PC-9 (cell line): ENCODE measurements at regions not wholly inside any gene's neighbourhood (a gene's known extent, or its start where the extent isn't known, plus 50 kb on each side); places are given as distances from the start of the nearest gene placed in this dataset.

Experiments
- BruUV-seq: library from RNA; stranded (reverse); fragments of 400-500 nt; replicated peaks from 2 replicates; lab custom pipeline; 2021; lab: Mats Ljungman, UMichigan
- CTCF ChIA-PET: fragments of 300-600 bp; sonication (Branson Sonifier 250); formaldehyde crosslinking; loops from one replicate; lab custom pipeline; 2022; ENCODE audit warnings: antibody characterized with exemption; lab: Charles Lee
- POLR2A ChIA-PET: fragments of 300-600 bp; sonication (Branson Sonifier 250); formaldehyde crosslinking; loops from one replicate; lab custom pipeline; 2022; ENCODE audit warnings: antibody characterized with exemption; ENCODE audit not compliant: unreplicated experiment; lab: Charles Lee
- DNase-seq, 2 experiments: peaks; one replicate each; pipeline versions ENCODE4 v3.0.0 to v3.0.0-alpha.2; 2015 to 2022; ENCODE audit warnings: mixed read lengths in 1 of 2
- H2AFZ ChIP-seq: fragments of 200-600 bp; sonication (generic); 2 replicates; pipeline ENCODE4 v1.8.1; 2017; ENCODE audit warnings: antibody characterized with exemption
- H3F3A ChIP-seq: fragments of 200-600 bp; sonication (generic); 2 replicates; pipeline ENCODE4 v1.8.1; 2017; ENCODE audit warnings: antibody characterized with exemption, mild to moderate bottlenecking, low read depth; ENCODE audit not compliant: insufficient read depth
- H3K27ac ChIP-seq: fragments of 200-600 bp; sonication (generic); 2 replicates; pipeline ENCODE4 v1.6.1; 2016; ENCODE audit warnings: mixed run types
- H3K27me3 ChIP-seq: fragments of 200-600 bp; sonication (generic); 2 replicates; pipeline ENCODE4 v1.6.1; 2016; ENCODE audit warnings: low read depth, mixed run types; ENCODE audit not compliant: insufficient read depth
- H3K36me3 ChIP-seq: fragments of 200-600 bp; sonication (generic); 2 replicates; pipeline ENCODE4 v1.6.1; 2016; ENCODE audit warnings: low read depth, mixed run types
- H3K4me1 ChIP-seq: fragments of 200-600 bp; sonication (generic); replicated peaks from 2 replicates; pipeline ENCODE4 v1.6.1; 2016; ENCODE audit warnings: mixed run types; ENCODE audit not compliant: insufficient read depth
- H3K4me2 ChIP-seq: fragments of 200-600 bp; sonication (generic); 2 replicates; pipeline ENCODE4 v1.6.1; 2017; ENCODE audit warnings: mixed run types
- H3K4me3 ChIP-seq: fragments of 200-600 bp; sonication (generic); 2 replicates; pipeline ENCODE4 v1.6.1; 2016; ENCODE audit warnings: mixed run types
- H3K79me2 ChIP-seq: fragments of 200-600 bp; sonication (generic); 2 replicates; pipeline ENCODE4 v1.6.1; 2017; ENCODE audit warnings: low read depth, mixed run types
- H3K9me2 ChIP-seq: fragments of 200-600 bp; sonication (generic); 2 replicates; pipeline ENCODE4 v1.8.1; 2017; ENCODE audit warnings: mild to moderate bottlenecking; ENCODE audit not compliant: insufficient read depth
- H3K9me3 ChIP-seq: fragments of 200-600 bp; sonication (generic); 2 replicates; pipeline ENCODE4 v1.8.1; 2016; ENCODE audit warnings: low read depth; ENCODE audit not compliant: insufficient read depth
- H4K20me1 ChIP-seq: fragments of 200-600 bp; sonication (generic); 2 replicates; pipeline ENCODE4 v1.8.1; 2017; ENCODE audit not compliant: insufficient read depth
- EZH2 ChIP-seq: fragments of 200-600 bp; sonication (generic); IDR thresholded peaks from 2 replicates; pipeline ENCODE4 v1.8.0; 2017; ENCODE audit warnings: antibody characterized with exemption, low read depth
- intact Hi-C: fragments of 100-400 bp; cut with micrococcal nuclease; formaldehyde crosslinking; loops from one replicate; pipeline ENCODE4 v1.10.0; 2022; ENCODE audit not compliant: unreplicated experiment
- TF ChIP-seq, protein P1 (sequence below): fragments of 200-600 bp; sonication (generic); conservative IDR thresholded peaks from 2 replicates; pipeline ENCODE4 v1.6.1; 2017; ENCODE audit warnings: mixed run types, antibody characterized with exemption, mild to moderate bottlenecking, moderate library complexity

DNA sequence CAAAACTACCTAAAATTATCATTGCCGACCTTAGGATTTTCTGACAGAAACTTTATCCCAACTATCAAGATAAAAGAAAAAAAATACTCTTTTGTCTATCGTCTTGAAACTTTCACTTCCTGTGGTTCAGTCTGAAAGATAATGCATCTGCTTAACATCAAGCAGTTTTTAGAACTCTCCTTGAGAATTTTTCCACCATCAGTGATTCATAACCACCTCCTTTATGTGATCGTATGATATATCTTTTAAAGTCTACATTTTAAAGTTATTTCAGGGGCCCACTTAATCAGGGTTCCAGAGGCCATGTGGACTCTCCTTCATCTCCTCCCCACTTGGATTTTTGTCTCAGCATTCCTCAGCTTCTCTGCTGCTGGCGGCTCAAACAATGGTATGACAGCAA lies 272.8 kb upstream of the TENM3 start:
- no peak for DNase-seq
- no TSS peak for BruUV-seq
- H3K4me1 ChIP-seq, result no peaks in the 10 kb centered on the region
- no peaks in the 10 kb centered on the region for H3K9me2 ChIP-seq
- ChIA-PET POLR2A (no interaction called here), CTCF (no interaction called here)
- H3K27ac ChIP-seq, result no peak overlapping the region
- no peak overlapping the region for H3K4me3 ChIP-seq
- no peak overlapping the region for H2AFZ ChIP-seq
- H3K9me3 ChIP-seq, result no peaks in the 10 kb centered on the region
- intact Hi-C loops, result no loop called here
- no peaks in the 10 kb centered on the region for H3F3A ChIP-seq
- no peaks in the 10 kb centered on the region for H4K20me1 ChIP-seq
- TF ChIP-seq, protein P1, sequence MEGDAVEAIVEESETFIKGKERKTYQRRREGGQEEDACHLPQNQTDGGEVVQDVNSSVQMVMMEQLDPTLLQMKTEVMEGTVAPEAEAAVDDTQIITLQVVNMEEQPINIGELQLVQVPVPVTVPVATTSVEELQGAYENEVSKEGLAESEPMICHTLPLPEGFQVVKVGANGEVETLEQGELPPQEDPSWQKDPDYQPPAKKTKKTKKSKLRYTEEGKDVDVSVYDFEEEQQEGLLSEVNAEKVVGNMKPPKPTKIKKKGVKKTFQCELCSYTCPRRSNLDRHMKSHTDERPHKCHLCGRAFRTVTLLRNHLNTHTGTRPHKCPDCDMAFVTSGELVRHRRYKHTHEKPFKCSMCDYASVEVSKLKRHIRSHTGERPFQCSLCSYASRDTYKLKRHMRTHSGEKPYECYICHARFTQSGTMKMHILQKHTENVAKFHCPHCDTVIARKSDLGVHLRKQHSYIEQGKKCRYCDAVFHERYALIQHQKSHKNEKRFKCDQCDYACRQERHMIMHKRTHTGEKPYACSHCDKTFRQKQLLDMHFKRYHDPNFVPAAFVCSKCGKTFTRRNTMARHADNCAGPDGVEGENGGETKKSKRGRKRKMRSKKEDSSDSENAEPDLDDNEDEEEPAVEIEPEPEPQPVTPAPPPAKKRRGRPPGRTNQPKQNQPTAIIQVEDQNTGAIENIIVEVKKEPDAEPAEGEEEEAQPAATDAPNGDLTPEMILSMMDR, result no peak
- TF ChIP-seq EZH2, result no peak
- no peaks in the 10 kb centered on the region for H3K36me3 ChIP-seq
- no peak overlapping the region for H3K4me2 ChIP-seq
- no peaks in the 10 kb centered on the region for H3K79me2 ChIP-seq
- H3K27me3 ChIP-seq, result peaks cover under 1% of the 10 kb centered on the region; the same call in 1 of the 2 replicates

DNA sequence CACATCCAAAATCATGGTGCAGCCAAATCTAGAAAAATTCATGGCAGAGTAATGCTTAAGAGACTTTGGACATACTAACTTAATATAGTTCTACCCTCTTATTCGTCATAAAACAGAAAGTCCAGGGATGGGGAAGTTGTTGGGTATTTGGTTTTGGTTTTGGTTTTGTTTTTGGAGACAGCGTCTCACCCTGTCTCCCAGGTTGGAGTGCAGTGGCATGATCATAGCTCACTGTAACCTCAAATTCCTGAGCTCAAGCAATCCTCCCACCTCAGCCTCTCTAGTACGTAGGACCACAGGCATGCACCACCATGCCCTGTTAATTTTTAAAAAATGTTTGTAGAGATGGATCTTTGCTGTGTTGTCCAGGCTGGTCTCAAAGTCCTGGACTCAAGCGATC lies 271.8 kb upstream of the TENM3 start:
- H3K4me2 ChIP-seq, result no peak overlapping the region
- H3K4me3 ChIP-seq, result no peak overlapping the region
- no peak for DNase-seq
- H3K9me2 ChIP-seq, result no peaks in the 10 kb centered on the region
- no peaks in the 10 kb centered on the region for H4K20me1 ChIP-seq
- TF ChIP-seq, protein P1, result no peak
- TF ChIP-seq EZH2, result no peak
- H3F3A ChIP-seq, result no peaks in the 10 kb centered on the region
- no peaks in the 10 kb centered on the region for H3K9me3 ChIP-seq
- POLR2A ChIA-PET, result no interaction called here
- H3K27me3 ChIP-seq, result peaks cover 6% of the 10 kb centered on the region; the same call in 1 of the 2 replicates
- H2AFZ ChIP-seq, result no peak overlapping the region
- no peaks in the 10 kb centered on the region for H3K36me3 ChIP-seq
- CTCF ChIA-PET, result no interaction called here
- intact Hi-C loops, result no loop called here
- no peaks in the 10 kb centered on the region for H3K79me2 ChIP-seq
- no peaks in the 10 kb centered on the region for H3K4me1 ChIP-seq
- H3K27ac ChIP-seq, result no peak overlapping the region
- BruUV-seq, result no TSS peak

DNA sequence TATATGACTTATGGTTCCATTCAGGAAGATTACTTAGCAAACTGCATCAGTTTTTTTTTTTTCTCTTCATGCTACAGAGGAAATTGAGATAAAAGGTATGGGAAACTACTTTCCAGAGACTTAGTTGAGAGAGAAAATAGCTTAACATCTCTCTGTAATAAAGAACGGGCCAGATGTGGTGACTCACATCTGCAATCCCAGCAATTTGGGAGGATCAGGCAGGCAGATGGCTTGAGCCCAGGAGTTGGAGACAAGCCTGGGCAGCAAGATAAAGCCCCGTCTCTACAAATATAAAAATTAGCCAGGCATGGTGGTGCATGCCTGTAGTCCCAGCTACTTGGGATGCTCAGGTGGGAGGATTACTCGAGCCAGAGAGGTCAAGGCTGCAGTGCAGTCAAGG lies 271.2 kb upstream of the TENM3 start:
- Histone ChIP-seq H3K27me3 (peaks cover 6% of the 10 kb centered on the region; the same call in 1 of the 2 replicates), H3K79me2 (no peaks in the 10 kb centered on the region), H3K4me3 (no peak overlapping the region), H3F3A (no peaks in the 10 kb centered on the region), H4K20me1 (no peaks in the 10 kb centered on the region), H3K36me3 (no peaks in the 10 kb centered on the region), H3K27ac (no peak overlapping the region), H3K9me2 (no peaks in the 10 kb centered on the region), H3K9me3 (no peaks in the 10 kb centered on the region), H3K4me1 (no peaks in the 10 kb centered on the region), H2AFZ (no peak overlapping the region), H3K4me2 (no peak overlapping the region)
- ChIA-PET POLR2A (no interaction called here), CTCF (no interaction called here)
- DNase-seq, result no peak
- intact Hi-C loops, result no loop called here
- BruUV-seq, result no TSS peak
- TF ChIP-seq EZH2, result no peak
- TF ChIP-seq, protein P1, result no peak
